H1 (cell line): ENCODE measurements at regions not wholly inside any gene's neighbourhood (a gene's known extent, or its start where the extent isn't known, plus 50 kb on each side); places are given as distances from the start of the nearest gene placed in this dataset.

Experiments used
- CTCF ChIA-PET: fragments of 300-600 bp; sonication (Branson Sonifier 250); formaldehyde crosslinking; loops from one replicate; lab custom pipeline; 2021; ENCODE audit not compliant: partially characterized antibody; lab: Charles Lee
- POLR2A ChIA-PET: fragments of 300-600 bp; sonication (Branson Sonifier 250); formaldehyde crosslinking; loops from one replicate; lab custom pipeline; 2021; ENCODE audit warnings: inconsistent platforms; ENCODE audit not compliant: partially characterized antibody; lab: Charles Lee
- DNase-seq, 2 experiments: peaks; one replicate each; pipeline versions ENCODE4 v3.0.0 to v3.0.0-alpha.2; 2010 to 2022; ENCODE audit warnings: low spot score in 2 of 2, low read depth in 1 of 2, mixed read lengths in 1 of 2
- FAIRE-seq: peaks from 2 replicates; lab custom pipeline; 2011; peaks lifted over from hg19 to GRCh38; lab: Jason Lieb, UNC
- H2AFZ ChIP-seq: 2 replicates; pipeline ENCODE4 v1.8.1; 2012; ENCODE audit warnings: low read length, inconsistent platforms
- H2AK5ac ChIP-seq: 2 replicates; pipeline ENCODE4 v1.6.1; 2013; ENCODE audit warnings: low read depth, low read length
- H2BK120ac ChIP-seq: replicated peaks from 2 replicates; pipeline ENCODE3; 2013; ENCODE audit warnings: low read depth, low read length, inconsistent platforms
- H2BK12ac ChIP-seq: 2 replicates; pipeline ENCODE4 v1.6.1; 2013; ENCODE audit warnings: low read depth, low read length
- H2BK15ac ChIP-seq: 2 replicates; pipeline ENCODE4 v1.6.1; 2013; ENCODE audit warnings: low read length
- H2BK20ac ChIP-seq: 2 replicates; pipeline ENCODE4 v1.6.1; 2013; ENCODE audit warnings: low read length
- H2BK5ac ChIP-seq: 2 replicates; pipeline ENCODE4 v1.6.1; 2013; ENCODE audit warnings: low read depth, low read length
- H3K14ac ChIP-seq: 2 replicates; pipeline ENCODE4 v1.6.1; 2013; ENCODE audit warnings: inconsistent platforms; ENCODE audit not compliant: insufficient read length
- H3K18ac ChIP-seq: 2 replicates; pipeline ENCODE4 v1.6.1; 2013; ENCODE audit warnings: low read length; ENCODE audit errors: extremely low read depth
- H3K23ac ChIP-seq: 2 replicates; pipeline ENCODE4 v1.6.1; 2013; ENCODE audit warnings: inconsistent platforms; ENCODE audit not compliant: insufficient read length
- H3K23me2 ChIP-seq: 2 replicates; pipeline ENCODE4 v1.6.1; 2013; ENCODE audit warnings: low read depth, low read length
- H3K27ac ChIP-seq: 2 replicates; pipeline ENCODE4 v1.6.1; 2011; ENCODE audit warnings: low read depth, low read length, inconsistent platforms
- H3K27me3 ChIP-seq, 4 experiments: replicated peaks in 1 of 4; 1 replicate in 1 of 4; 2 replicates in 3 of 4; pipeline versions ENCODE4 v1.6.1 to v1.8.1; 2011 to 2013; ENCODE audit warnings: low read length in 3 of 4, mild to moderate bottlenecking in 3 of 4, inconsistent platforms in 2 of 4, mixed read lengths in 2 of 4, moderate library complexity in 1 of 4; ENCODE audit not compliant: control insufficient read depth in 3 of 4, insufficient read depth in 3 of 4; ENCODE audit errors: extremely low read depth in 1 of 4
- H3K36me3 ChIP-seq, 4 experiments: 2 replicates each; pipeline versions ENCODE4 v1.6.1 to v1.8.1; 2011 to 2013; ENCODE audit warnings: mild to moderate bottlenecking in 4 of 4, low read length in 3 of 4, moderate library complexity in 2 of 4, control low read depth in 1 of 4, inconsistent platforms in 1 of 4; ENCODE audit not compliant: insufficient read depth in 4 of 4, control insufficient read depth in 2 of 4
- H3K4ac ChIP-seq: replicated peaks from 2 replicates; pipeline ENCODE3; 2013; ENCODE audit warnings: low read length, low read depth, mixed read lengths, inconsistent platforms; ENCODE audit not compliant: insufficient read length
- H3K4me1 ChIP-seq, 4 experiments: replicated peaks in 1 of 4; 1 replicate in 1 of 4; 2 replicates in 3 of 4; pipeline versions ENCODE4 v1.6.1 to v1.8.1; 2011 to 2013; ENCODE audit warnings: low read length in 3 of 4, inconsistent platforms in 2 of 4, mixed read lengths in 1 of 4; ENCODE audit not compliant: insufficient read depth in 4 of 4, control insufficient read depth in 3 of 4
- H3K4me2 ChIP-seq, 2 experiments: 2 replicates each; pipeline versions ENCODE4 v1.6.1 to v1.8.1; 2011 to 2013; ENCODE audit warnings: low read depth in 2 of 2, low read length in 2 of 2, control low read depth in 1 of 2, inconsistent platforms in 1 of 2, mild to moderate bottlenecking in 1 of 2; ENCODE audit not compliant: insufficient read depth in 1 of 2
- H3K4me3 ChIP-seq, 4 experiments: fragments of 200-600, 300-600 bp in 1 of 4; sonication (generic), shearing (Covaris generic), sonication (Bioruptor Twin) in 1 of 4; 2 replicates each; pipeline versions ENCODE4 v1.5.1 to v1.8.1; 2011 to 2016; ENCODE audit warnings: low read length in 4 of 4, low read depth in 3 of 4, control low read depth in 2 of 4, inconsistent platforms in 2 of 4, mild to moderate bottlenecking in 2 of 4, mixed read lengths in 1 of 4, moderate library complexity in 1 of 4; ENCODE audit not compliant: insufficient read depth in 2 of 4; ENCODE audit errors: extremely low read depth in 1 of 4
- H3K56ac ChIP-seq: replicated peaks from 2 replicates; pipeline ENCODE3; 2013; ENCODE audit warnings: low read depth, mild to moderate bottlenecking, mixed read lengths, low read length, inconsistent platforms; ENCODE audit not compliant: insufficient read length
- H3K79me1 ChIP-seq: 2 replicates; pipeline ENCODE4 v1.6.1; 2013; ENCODE audit warnings: low read depth, low read length, control low read depth
- H3K79me2 ChIP-seq, 2 experiments: 2 replicates each; pipeline versions ENCODE4 v1.6.1 to v1.8.1; 2012 to 2013; ENCODE audit warnings: low read length in 2 of 2, mild to moderate bottlenecking in 2 of 2, inconsistent platforms in 1 of 2; ENCODE audit not compliant: insufficient read depth in 2 of 2, control insufficient read depth in 1 of 2
- H3K9ac ChIP-seq, 4 experiments: replicated peaks in 1 of 4; 1 replicate in 1 of 4; 2 replicates in 3 of 4; pipeline versions ENCODE4 v1.6.1 to v1.8.1; 2011 to 2013; ENCODE audit warnings: low read depth in 3 of 4, low read length in 3 of 4, control low read depth in 2 of 4, mild to moderate bottlenecking in 2 of 4, moderate library complexity in 2 of 4, inconsistent platforms in 1 of 4; ENCODE audit errors: extremely low read depth in 1 of 4
- H3K9me3 ChIP-seq, 2 experiments: 2 replicates each; pipeline versions ENCODE4 v1.6.1 to v1.8.1; 2012 to 2013; ENCODE audit warnings: mild to moderate bottlenecking in 2 of 2, moderate library complexity in 2 of 2, control low read depth in 1 of 2, inconsistent platforms in 1 of 2, low read depth in 1 of 2, low read length in 1 of 2, mixed read lengths in 1 of 2; ENCODE audit not compliant: insufficient read depth in 2 of 2
- H4K20me1 ChIP-seq, 2 experiments: replicated peaks in 1 of 2; 2 replicates each; pipeline versions ENCODE3 to v1.8.1; 2011 to 2013; ENCODE audit warnings: inconsistent platforms in 2 of 2, low read length in 2 of 2, mild to moderate bottlenecking in 1 of 2; ENCODE audit not compliant: insufficient read depth in 2 of 2, control insufficient read depth in 1 of 2
- H4K5ac ChIP-seq: 2 replicates; pipeline ENCODE4 v1.6.1; 2013; ENCODE audit warnings: low read length, low read depth, mixed read lengths, inconsistent platforms; ENCODE audit not compliant: insufficient read length
- H4K8ac ChIP-seq: 2 replicates; pipeline ENCODE4 v1.8.0; 2013; ENCODE audit warnings: mild to moderate bottlenecking, moderate library complexity, low read length, inconsistent platforms; ENCODE audit not compliant: insufficient read depth; ENCODE audit errors: extremely low read depth
- H4K91ac ChIP-seq: replicated peaks from 2 replicates; pipeline ENCODE3; 2013; ENCODE audit warnings: low read length, mixed read lengths, inconsistent platforms; ENCODE audit not compliant: insufficient read length
- TCF12 ChIP-seq: IDR thresholded peaks from 2 replicates; pipeline ENCODE4 v1.6.1; 2011; ENCODE audit warnings: low read depth, mild to moderate bottlenecking, low read length
- WGBS, 2 experiments: shearing (Covaris generic) in 1 of 2; methylation state at CpG; one replicate each; pipeline versions ENCODE4 v1.1.6 to v1.1.7; 2013 to 2015; ENCODE audit warnings: low lambda C conversion rate in 2 of 2, mixed read lengths in 2 of 2, inconsistent platforms in 1 of 2, low coverage in 1 of 2, missing lambda C conversion rate in 1 of 2; ENCODE audit not compliant: insufficient replicate concordance in 2 of 2, insufficient coverage in 1 of 2, insufficient read length in 1 of 2; ENCODE audit errors: extremely low coverage in 1 of 2, missing lambda C conversion rate in 1 of 2; 5-methylcytosine and 5-hydroxymethylcytosine counted together

- no peak overlapping the region for H3K27ac ChIP-seq
- no peaks in the 10 kb centered on the region for H4K20me1 ChIP-seq
- H3K18ac ChIP-seq, result no peak overlapping the region
- no peak overlapping the region for H3K23ac ChIP-seq
- DNase-seq, result no peak
- no peak overlapping the region for H2BK5ac ChIP-seq
- no peak overlapping the region for H4K5ac ChIP-seq
- H3K4me2 ChIP-seq, result no peak overlapping the region
- no peak overlapping the region for H3K4ac ChIP-seq
- H3K56ac ChIP-seq, result no peak overlapping the region
- H3K14ac ChIP-seq, result no peak overlapping the region
- H2BK20ac ChIP-seq, result no peak overlapping the region
- TF ChIP-seq TCF12, result no peak
- no peak overlapping the region for H4K91ac ChIP-seq
- H3K4me1 ChIP-seq, result no peaks in the 10 kb centered on the region
- H3K4me3 ChIP-seq, result no peak overlapping the region
- H3K79me1 ChIP-seq, result no peaks in the 10 kb centered on the region
- no peak overlapping the region for H2BK15ac ChIP-seq
- no peak for FAIRE-seq
- no peak overlapping the region for H2AK5ac ChIP-seq
- no peak overlapping the region for H2AFZ ChIP-seq
- no peaks in the 10 kb centered on the region for H3K9me3 ChIP-seq
- CTCF ChIA-PET, result interaction anchor here (0.6 to 4.4 kb wide), 5 partner anchors 19 to 349 kb away, joined by 3 to 21 read pairs (median 7); no protein-coding TSS in a partner anchor
- no peaks in the 10 kb centered on the region for H3K27me3 ChIP-seq
- no peaks in the 10 kb centered on the region for H3K36me3 ChIP-seq
- H2BK12ac ChIP-seq, result no peak overlapping the region
- 96% methylated on average over 1 of the region's 1 CpG; no CpG with 5 or more reads in 1 of the 2 experiments for WGBS, 2 experiments
- no peak overlapping the region for H4K8ac ChIP-seq
- no peak overlapping the region for H3K9ac ChIP-seq
- no peaks in the 10 kb centered on the region for H3K79me2 ChIP-seq
- peaks cover 1% of the 10 kb centered on the region; the same call in 1 of the 2 replicates for H3K23me2 ChIP-seq
- H2BK120ac ChIP-seq, result no peak overlapping the region
- POLR2A ChIA-PET, result no interaction called here
These were observed 85.6 kb upstream of the HAAO start for GRCh38 chr2:42877936-42878335.
